Pancreas (tissue), 10 donors: ENCODE measurements at regions not wholly inside any gene's neighbourhood (a gene's known extent, or its start where the extent isn't known, plus 50 kb on each side); places are given as distances from the start of the nearest gene placed in this dataset.
A peak's percentile ranks its signal among the peaks of the same experiment; 100 is the strongest.

Experiments used
- ATAC-seq, 4 donors: fragments of 200-7000 bp; cut with Tn5 transposase; one replicate each; pipeline versions ENCODE4 v1.8.0 to v1.9.1; 2020; ENCODE audit warnings: mild to moderate bottlenecking in 4 of 4, moderate library complexity in 4 of 4
- DNase-seq, 6 donors: peaks; one replicate each; pipeline ENCODE4 v3.0.0-alpha.2; 2020
- FAIRE-seq: peaks from 2 replicates; lab custom pipeline; 2012; peaks lifted over from hg19 to GRCh38; lab: Jason Lieb, UNC
- H3K27ac ChIP-seq, 4 donors: fragments of 200-600 bp; sonication (generic); 1 replicate in 3 of 4; 2 replicates in 1 of 4; pipeline versions ENCODE4 v1.5.0 to v1.8.0; 2020
- H3K27me3 ChIP-seq, 4 donors: fragments of 200-600 bp; one replicate each; pipeline ENCODE4 v1.8.0; 2021
- H3K36me3 ChIP-seq, 3 donors: fragments of 200-600 bp; sonication (generic) in 1 of 3; one replicate each; pipeline versions ENCODE4 v1.5.0 to v1.8.0; 2020 to 2021
- H3K4me1 ChIP-seq, 3 donors: fragments of 200-600 bp; one replicate each; pipeline ENCODE4 v1.8.0; 2021
- H3K4me3 ChIP-seq, 4 donors: fragments of 200-600 bp; sonication (generic) in 2 of 4; one replicate each; pipeline versions ENCODE4 v1.5.0 to v1.8.0; 2020 to 2021
- H3K9me3 ChIP-seq, 4 donors: fragments of 200-600 bp; one replicate each; pipeline ENCODE4 v1.8.0; 2021
- CTCF ChIP-seq, 4 donors: fragments of 200-600 bp; sonication (generic) in 3 of 4; IDR thresholded peaks; one replicate each; pipeline versions ENCODE4 v1.5.0 to v1.8.0; 2021; ENCODE audit warnings: antibody characterized with exemption in 4 of 4
- WGBS, 2 donors: extraction: QIAGEN DNeasy Blood & Tissue Kit; methylation state at CpG; one replicate each; pipeline ENCODE4 v1.1.7; 2013; 5-methylcytosine and 5-hydroxymethylcytosine counted together
- intact Hi-C, 3 donors: fragments of 100-400 bp; cut with DNase I; formaldehyde crosslinking; loops; one replicate each; pipeline versions ENCODE4 v1.11.1 to v1.14.2; 2022
- donor health status: healthy with polysubstance abuse.
- donor health status: DM: no; HTN: no; CAD: no; lungs with moderate emphysema.
- donor health status: DM: no; HTN: no; CAD: no.
- donor health status: control.
- donor health status: control.
- donor health status: Bipolar disorder and iron deficiency.
- donor health status: DM: yes; HTN: yes; CAD: no.
- donor health status: DM: no; HTN: no; CAD: no.
- donor health status: DM: no; HTN: no; CAD: no.
- donor health status: DM: yes; HTN: yes; CAD: no.

- Histone ChIP-seq H3K4me3 (no peak overlapping the region), H3K27ac (no peak overlapping the region), H3K27me3 (no peaks in the 10 kb centered on the region), H3K36me3 (no peaks in the 10 kb centered on the region), H3K4me1 (peaks cover 0 to 6% (median 0%) of the 10 kb centered on the region in 3 donors), H3K9me3 (no peaks in the 10 kb centered on the region)
- 67 to 68% methylated on average over 4 of the region's 4 CpGs for WGBS, 2 donors
- intact Hi-C loops, result no loop called here
- DNase-seq (no peak), ATAC-seq (peak in 3 of 4 donors; percentile 35 to 61 (median 50)), FAIRE-seq (no peak)
- TF ChIP-seq CTCF (IDR thresholded peaks at IDR 0.05), result no peak
Observed at GRCh38 chr1:219298571-219299148, 125.0 kb downstream of the LYPLAL1 start.

GRCh38 chr1:219296430-219297355, 123.0 kb downstream of the LYPLAL1 start:
- H3K4me1 ChIP-seq, result peaks cover 0 to 6% (median 0%) of the 10 kb centered on the region in 3 donors
- no peaks in the 10 kb centered on the region for H3K27me3 ChIP-seq
- ATAC-seq (peak in 1 of 4 donors; percentile 60), DNase-seq (no peak), FAIRE-seq (no peak)
- intact Hi-C loops, result no loop called here
- no peaks in the 10 kb centered on the region for H3K9me3 ChIP-seq
- no peaks in the 10 kb centered on the region for H3K36me3 ChIP-seq
- peak overlapping the region in 1 of 4 donors; percentile 46 for H3K27ac ChIP-seq
- H3K4me3 ChIP-seq, result no peak overlapping the region
- 56 to 58% methylated on average over 6 of the region's 6 CpGs for WGBS, 2 donors
- TF ChIP-seq CTCF (IDR thresholded peaks at IDR 0.05), result no peak

- intact Hi-C loops, result no loop called here
- ATAC-seq (no peak), DNase-seq (no peak), FAIRE-seq (no peak)
- H3K4me1 ChIP-seq, result peaks cover 0 to 6% (median 0%) of the 10 kb centered on the region in 3 donors
- H3K4me3 ChIP-seq, result no peak overlapping the region
- no peak for TF ChIP-seq CTCF (IDR thresholded peaks at IDR 0.05)
- H3K9me3 ChIP-seq, result no peaks in the 10 kb centered on the region
- no peaks in the 10 kb centered on the region for H3K36me3 ChIP-seq
- H3K27ac ChIP-seq, result no peak overlapping the region
- no peaks in the 10 kb centered on the region for H3K27me3 ChIP-seq
Observed at GRCh38 chr1:219294251-219294650, 120.6 kb downstream of the LYPLAL1 start.

- Histone ChIP-seq H3K27ac (no peak overlapping the region), H3K4me1 (peaks cover 0 to 6% (median 0%) of the 10 kb centered on the region in 3 donors), H3K4me3 (no peak overlapping the region), H3K9me3 (no peaks in the 10 kb centered on the region), H3K27me3 (no peaks in the 10 kb centered on the region), H3K36me3 (no peaks in the 10 kb centered on the region)
- WGBS, 2 donors, result 61 to 62% methylated on average over 3 of the region's 3 CpGs
- no peak for FAIRE-seq
- TF ChIP-seq CTCF (IDR thresholded peaks at IDR 0.05), result no peak
- intact Hi-C loops, result no loop called here
- DNase-seq, result no peak
- no peak for ATAC-seq
Observed at GRCh38 chr1:219293410-219293809, 119.7 kb downstream of the LYPLAL1 start.
